Stimulated activated effector memory CD8-positive, alpha-beta T cell treated with anti-CD3 and anti-CD28 coated beads, Interleukin-12 subunit alpha, Interleukin-12 subunit beta, amount 100 ng/mL, for 72 hours (primary cell): ENCODE measurements at regions not wholly inside any gene's neighbourhood (a gene's known extent, or its start where the extent isn't known, plus 50 kb on each side); places are given as distances from the start of the nearest gene placed in this dataset.

Source experiments
- ATAC-seq: fragments of 150-1000 bp; cut with Tn5 transposase; 2 replicates; pipeline ENCODE4 v1.10.0; 2021
- DNase-seq, 2 donors: peaks; one replicate each; pipeline ENCODE4 v3.0.0; 2021 to 2022; ENCODE audit warnings: low spot score in 2 of 2
- H3K27ac Mint-ChIP-seq: one replicate; pipeline ENCODE4 v1.8.0; 2022; ENCODE audit warnings: mild to moderate bottlenecking, mixed read lengths
- H3K36me3 Mint-ChIP-seq: one replicate; pipeline ENCODE4 v1.8.0; 2022; ENCODE audit warnings: mild to moderate bottlenecking, mixed read lengths
- H3K4me1 Mint-ChIP-seq: one replicate; pipeline ENCODE4 v1.8.0; 2022; ENCODE audit warnings: mixed read lengths
- H3K4me3 Mint-ChIP-seq: one replicate; pipeline ENCODE4 v1.8.0; 2022; ENCODE audit warnings: mild to moderate bottlenecking, mixed read lengths
- H3K9me3 Mint-ChIP-seq: one replicate; pipeline ENCODE4 v1.8.0; 2022; ENCODE audit warnings: mixed read lengths

GRCh38 chr10:61298194-61298593, 155.0 kb downstream of the TMEM26 start:
- Mint-ChIP-seq H3K4me3 (no peak overlapping the region), H3K9me3 (peaks cover 3% of the 10 kb centered on the region), H3K27ac (no peak overlapping the region), H3K36me3 (no peaks in the 10 kb centered on the region), H3K4me1 (no peaks in the 10 kb centered on the region)
- no peak for DNase-seq
- no peak for ATAC-seq

GRCh38 chr10:61296161-61296560, 157.0 kb downstream of the TMEM26 start:
- Mint-ChIP-seq H3K36me3 (no peaks in the 10 kb centered on the region), H3K4me1 (no peaks in the 10 kb centered on the region), H3K4me3 (no peak overlapping the region), H3K9me3 (peaks cover 3% of the 10 kb centered on the region), H3K27ac (no peak overlapping the region)
- ATAC-seq (no peak), DNase-seq (no peak)

GRCh38 chr10:61294131-61294530, 159.1 kb downstream of the TMEM26 start:
- DNase-seq (no peak), ATAC-seq (no peak)
- no peak overlapping the region for H3K4me3 Mint-ChIP-seq
- H3K27ac Mint-ChIP-seq: no peak overlapping the region
- H3K4me1 Mint-ChIP-seq: no peaks in the 10 kb centered on the region
- peaks cover 3% of the 10 kb centered on the region for H3K9me3 Mint-ChIP-seq
- H3K36me3 Mint-ChIP-seq: no peaks in the 10 kb centered on the region

- H3K4me3 Mint-ChIP-seq: no peak overlapping the region
- H3K9me3 Mint-ChIP-seq: peaks cover 4% of the 10 kb centered on the region
Measured at GRCh38 chr10:61289813-61290212, 163.4 kb downstream of the TMEM26 start.

GRCh38 chr10:61286686-61287085, 166.5 kb downstream of the TMEM26 start:
- Mint-ChIP-seq H3K4me3 (no peak overlapping the region), H3K9me3 (peaks cover 4% of the 10 kb centered on the region), H3K36me3 (no peaks in the 10 kb centered on the region), H3K4me1 (peaks cover 9% of the 10 kb centered on the region), H3K27ac (peak overlapping the region; percentile 56)
- no peak for DNase-seq
- peak; percentile 99 for ATAC-seq

More at GRCh38 chr10:61289813-61290212, 163.4 kb downstream of the TMEM26 start:
- Mint-ChIP-seq H3K27ac (no peak overlapping the region), H3K36me3 (no peaks in the 10 kb centered on the region), H3K4me1 (peaks cover 9% of the 10 kb centered on the region)
- ATAC-seq (no peak), DNase-seq (no peak)

GRCh38 chr10:61285749-61286148, 167.4 kb downstream of the TMEM26 start:
- DNase-seq: no peak
- Mint-ChIP-seq H3K9me3 (peaks cover 4% of the 10 kb centered on the region), H3K4me1 (peaks cover 9% of the 10 kb centered on the region), H3K27ac (no peak overlapping the region), H3K36me3 (no peaks in the 10 kb centered on the region), H3K4me3 (no peak overlapping the region)
- ATAC-seq: no peak

- H3K27ac Mint-ChIP-seq: no peak overlapping the region
- H3K4me1 Mint-ChIP-seq: peaks cover 9% of the 10 kb centered on the region
- peaks cover 4% of the 10 kb centered on the region for H3K9me3 Mint-ChIP-seq
- H3K4me3 Mint-ChIP-seq: no peak overlapping the region
- ATAC-seq: no peak
- no peaks in the 10 kb centered on the region for H3K36me3 Mint-ChIP-seq
- DNase-seq: no peak
Measured at GRCh38 chr10:61284222-61284890, 168.8 kb downstream of the TMEM26 start.

GRCh38 chr10:61283481-61284221, 169.5 kb downstream of the TMEM26 start:
- Mint-ChIP-seq H3K4me1 (peaks cover 9% of the 10 kb centered on the region), H3K27ac (no peak overlapping the region), H3K9me3 (peaks cover 4% of the 10 kb centered on the region), H3K4me3 (no peak overlapping the region), H3K36me3 (no peaks in the 10 kb centered on the region)
- DNase-seq: no peak
- ATAC-seq: no peak

- peaks cover 4% of the 10 kb centered on the region for H3K9me3 Mint-ChIP-seq
- ATAC-seq (peak; percentile 43), DNase-seq (no peak)
- peaks cover 9% of the 10 kb centered on the region for H3K4me1 Mint-ChIP-seq
- no peak overlapping the region for H3K27ac Mint-ChIP-seq
- no peaks in the 10 kb centered on the region for H3K36me3 Mint-ChIP-seq
- no peak overlapping the region for H3K4me3 Mint-ChIP-seq
Measured at GRCh38 chr10:61283066-61283465, 170.1 kb downstream of the TMEM26 start.

GRCh38 chr10:61280303-61280702, 172.9 kb downstream of the TMEM26 start:
- no peak for DNase-seq
- H3K4me1 Mint-ChIP-seq: no peaks in the 10 kb centered on the region
- H3K27ac Mint-ChIP-seq: no peak overlapping the region
- no peaks in the 10 kb centered on the region for H3K9me3 Mint-ChIP-seq
- no peak for ATAC-seq
- no peaks in the 10 kb centered on the region for H3K36me3 Mint-ChIP-seq
- no peak overlapping the region for H3K4me3 Mint-ChIP-seq

- DNase-seq (no peak), ATAC-seq (no peak)
- H3K27ac Mint-ChIP-seq: no peak overlapping the region
- no peak overlapping the region for H3K4me3 Mint-ChIP-seq
- H3K4me1 Mint-ChIP-seq: no peaks in the 10 kb centered on the region
- H3K36me3 Mint-ChIP-seq: no peaks in the 10 kb centered on the region
- no peaks in the 10 kb centered on the region for H3K9me3 Mint-ChIP-seq
Measured at GRCh38 chr10:61279400-61279799, 173.8 kb downstream of the TMEM26 start.

GRCh38 chr10:61278556-61278955, 174.6 kb downstream of the TMEM26 start:
- Mint-ChIP-seq H3K9me3 (no peaks in the 10 kb centered on the region), H3K27ac (no peak overlapping the region), H3K4me1 (no peaks in the 10 kb centered on the region), H3K4me3 (no peak overlapping the region), H3K36me3 (no peaks in the 10 kb centered on the region)
- DNase-seq: no peak
- no peak for ATAC-seq

GRCh38 chr10:61272781-61273180, 180.4 kb downstream of the TMEM26 start:
- no peak overlapping the region for H3K4me3 Mint-ChIP-seq
- no peak for DNase-seq
- H3K9me3 Mint-ChIP-seq: no peaks in the 10 kb centered on the region
- no peak for ATAC-seq
- no peak overlapping the region for H3K27ac Mint-ChIP-seq
- no peaks in the 10 kb centered on the region for H3K36me3 Mint-ChIP-seq
- H3K4me1 Mint-ChIP-seq: no peaks in the 10 kb centered on the region

GRCh38 chr10:61271127-61271780, 181.9 kb downstream of the TMEM26 start:
- H3K36me3 Mint-ChIP-seq: no peaks in the 10 kb centered on the region
- H3K4me1 Mint-ChIP-seq: no peaks in the 10 kb centered on the region
- no peaks in the 10 kb centered on the region for H3K9me3 Mint-ChIP-seq
- no peak overlapping the region for H3K4me3 Mint-ChIP-seq
- no peak for DNase-seq
- ATAC-seq: no peak
- no peak overlapping the region for H3K27ac Mint-ChIP-seq

- no peak overlapping the region for H3K27ac Mint-ChIP-seq
Measured at GRCh38 chr10:61263518-61263917, 189.7 kb downstream of the TMEM26 start.

More at GRCh38 chr10:61263518-61263917, 189.7 kb downstream of the TMEM26 start:
- DNase-seq: no peak
- no peaks in the 10 kb centered on the region for H3K36me3 Mint-ChIP-seq
- no peak for ATAC-seq
- no peak overlapping the region for H3K4me3 Mint-ChIP-seq
- no peaks in the 10 kb centered on the region for H3K4me1 Mint-ChIP-seq
- H3K9me3 Mint-ChIP-seq: peaks cover 4% of the 10 kb centered on the region
